ENCODE measurements at regions not wholly inside any gene's neighbourhood (a gene's known extent, or its start where the extent isn't known, plus 50 kb on each side); places are given as distances from the start of the nearest gene placed in this dataset.
A peak's percentile ranks its signal among the peaks of the same experiment; 100 is the strongest.

- WGBS, 2 experiments (ENCODE audit: extremely low coverage in 1 of 2, insufficient coverage in 1 of 2, insufficient read length in 1 of 2, insufficient replicate concordance in 2 of 2, low coverage in 1 of 2, low lambda C conversion rate in 2 of 2, missing lambda C conversion rate in 1 of 2) = 95% methylated on average over 7 of the region's 7 CpGs; no CpG with 5 or more reads in 1 of the 2 experiments
- no peaks in the 10 kb centered on the region for H3K36me3 ChIP-seq (ENCODE audit: control insufficient read depth in 2 of 4, insufficient read depth in 4 of 4, low read length in 3 of 4)
- no peak overlapping the region for H4K8ac ChIP-seq (ENCODE audit: extremely low read depth, insufficient read depth, low read length)
- H2AFZ ChIP-seq (ENCODE audit: low read length) = no peak overlapping the region
- H3K27ac ChIP-seq (ENCODE audit: low read depth, low read length) = no peak overlapping the region
- TF ChIP-seq RXRA (IDR thresholded peaks at IDR 0.05; ENCODE audit: insufficient read depth, low read depth, low read length) (no peak), CTCF (IDR thresholded peaks at IDR 0.05; ENCODE audit: control extremely low read depth in 1 of 3, insufficient read depth in 1 of 3, low read depth in 1 of 3, low read length in 3 of 3) (peak in 1 of 3 experiments; percentile 6; a peak in 1 of 4 replicates), CBX8 (IDR thresholded peaks at IDR 0.05; ENCODE audit: borderline replicate concordance, low read depth, low read length) (no peak), POLR2A (IDR thresholded peaks at IDR 0.05; ENCODE audit: control extremely low read depth in 1 of 2, low read depth in 2 of 2, low read length in 2 of 2) (no peak), CHD2 (IDR thresholded peaks at IDR 0.05; ENCODE audit: low read length) (no peak), POU5F1 (IDR thresholded peaks at IDR 0.05; ENCODE audit: low read depth, low read length) (no peak), HDAC2 (IDR thresholded peaks at IDR 0.05; ENCODE audit: borderline replicate concordance in 1 of 2, low read depth in 2 of 2, low read length in 2 of 2) (no peak), ASH2L (IDR thresholded peaks at IDR 0.05; ENCODE audit: low read length) (no peak), TCF12 (IDR thresholded peaks at IDR 0.05; ENCODE audit: low read depth, low read length) (no peak)
- no peak overlapping the region for H4K5ac ChIP-seq (ENCODE audit: insufficient read length, low read depth, low read length)
- H3K23me2 ChIP-seq (ENCODE audit: low read depth, low read length) = no peaks in the 10 kb centered on the region
- no peaks in the 10 kb centered on the region for H3K9me3 ChIP-seq (ENCODE audit: insufficient read depth in 2 of 2, low read depth in 1 of 2, low read length in 1 of 2)
- no peaks in the 10 kb centered on the region for H3K79me1 ChIP-seq (ENCODE audit: low read depth, low read length)
- no peak overlapping the region for H3K4me3 ChIP-seq (ENCODE audit: extremely low read depth in 1 of 4, insufficient read depth in 2 of 4, low read depth in 3 of 4, low read length in 4 of 4)
- no peak overlapping the region for H2BK120ac ChIP-seq (replicated peaks; ENCODE audit: low read depth, low read length)
- POLR2A ChIA-PET (ENCODE audit: partially characterized antibody) = no interaction called here
- H2AK5ac ChIP-seq (ENCODE audit: low read depth, low read length) = no peak overlapping the region
- no peak overlapping the region for H2BK15ac ChIP-seq (ENCODE audit: low read length)
- no peak overlapping the region for H3K4ac ChIP-seq (replicated peaks; ENCODE audit: insufficient read length, low read depth, low read length)
- DNase-seq (ENCODE audit: low read depth in 1 of 2, low spot score in 2 of 2) = no peak
- no peak overlapping the region for H3K18ac ChIP-seq (ENCODE audit: extremely low read depth, low read length)
- no peak overlapping the region for H4K91ac ChIP-seq (replicated peaks; ENCODE audit: insufficient read length, low read length)
- no peaks in the 10 kb centered on the region for H3K27me3 ChIP-seq (replicated peaks in 1 of 4; ENCODE audit: control insufficient read depth in 3 of 4, extremely low read depth in 1 of 4, insufficient read depth in 3 of 4, low read length in 3 of 4)
- H3K79me2 ChIP-seq (ENCODE audit: control insufficient read depth in 1 of 2, insufficient read depth in 2 of 2, low read length in 2 of 2) = no peaks in the 10 kb centered on the region
- CTCF ChIA-PET (ENCODE audit: partially characterized antibody) = interaction anchor here (0.5 to 2.2 kb wide), 6 partner anchors 9 to 820 kb away, joined by 3 to 8 read pairs (median 4); no protein-coding TSS in a partner anchor
- no peak overlapping the region for H3K4me2 ChIP-seq (ENCODE audit: insufficient read depth in 1 of 2, low read depth in 2 of 2, low read length in 2 of 2)
- no peak overlapping the region for H3K56ac ChIP-seq (replicated peaks; ENCODE audit: insufficient read length, low read depth, low read length)
- FAIRE-seq = no peak
- no peak overlapping the region for H2BK12ac ChIP-seq (ENCODE audit: low read depth, low read length)
- no peak overlapping the region for H2BK20ac ChIP-seq (ENCODE audit: low read length)
- no peak overlapping the region for H3K23ac ChIP-seq (ENCODE audit: insufficient read length)
- H2BK5ac ChIP-seq (ENCODE audit: low read depth, low read length) = no peak overlapping the region
- peaks cover 0 to 2% of the 10 kb centered on the region in 2 experiments for H4K20me1 ChIP-seq (replicated peaks in 1 of 2; ENCODE audit: control insufficient read depth in 1 of 2, insufficient read depth in 2 of 2, low read length in 2 of 2)
- no peaks in the 10 kb centered on the region; a peak in 1 of 7 replicates for H3K4me1 ChIP-seq (replicated peaks in 1 of 4; ENCODE audit: control insufficient read depth in 3 of 4, insufficient read depth in 4 of 4, low read length in 3 of 4)
- H3K14ac ChIP-seq (ENCODE audit: insufficient read length) = no peak overlapping the region
- no peak overlapping the region for H3K9ac ChIP-seq (replicated peaks in 1 of 4; ENCODE audit: extremely low read depth in 1 of 4, low read depth in 3 of 4, low read length in 3 of 4)
These were observed 290.2 kb downstream of the SPATA17 start for GRCh38 chr1:217921126-217921904.
